ENCODE measurements at regions not wholly inside any gene's neighbourhood (a gene's known extent, or its start where the extent isn't known, plus 50 kb on each side); places are given as distances from the start of the nearest gene placed in this dataset.

GRCh38 chr5:126335886-126336285 is 87.3 kb upstream of the GRAMD2B start:
- TF ChIP-seq, protein P1, sequence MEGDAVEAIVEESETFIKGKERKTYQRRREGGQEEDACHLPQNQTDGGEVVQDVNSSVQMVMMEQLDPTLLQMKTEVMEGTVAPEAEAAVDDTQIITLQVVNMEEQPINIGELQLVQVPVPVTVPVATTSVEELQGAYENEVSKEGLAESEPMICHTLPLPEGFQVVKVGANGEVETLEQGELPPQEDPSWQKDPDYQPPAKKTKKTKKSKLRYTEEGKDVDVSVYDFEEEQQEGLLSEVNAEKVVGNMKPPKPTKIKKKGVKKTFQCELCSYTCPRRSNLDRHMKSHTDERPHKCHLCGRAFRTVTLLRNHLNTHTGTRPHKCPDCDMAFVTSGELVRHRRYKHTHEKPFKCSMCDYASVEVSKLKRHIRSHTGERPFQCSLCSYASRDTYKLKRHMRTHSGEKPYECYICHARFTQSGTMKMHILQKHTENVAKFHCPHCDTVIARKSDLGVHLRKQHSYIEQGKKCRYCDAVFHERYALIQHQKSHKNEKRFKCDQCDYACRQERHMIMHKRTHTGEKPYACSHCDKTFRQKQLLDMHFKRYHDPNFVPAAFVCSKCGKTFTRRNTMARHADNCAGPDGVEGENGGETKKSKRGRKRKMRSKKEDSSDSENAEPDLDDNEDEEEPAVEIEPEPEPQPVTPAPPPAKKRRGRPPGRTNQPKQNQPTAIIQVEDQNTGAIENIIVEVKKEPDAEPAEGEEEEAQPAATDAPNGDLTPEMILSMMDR (IDR thresholded peaks at IDR 0.05) = no peak
- TF ChIP-seq POLR2A (IDR thresholded peaks at IDR 0.05) = no peak
